ENCODE measurements at regions not wholly inside any gene's neighbourhood (a gene's known extent, or its start where the extent isn't known, plus 50 kb on each side); places are given as distances from the start of the nearest gene placed in this dataset.

- DNase-seq: no peak
Observed at GRCh38 chr2:64770137-64770780, 116.5 kb upstream of the SERTAD2 start.

GRCh38 chr2:64770781-64771334 is 117.1 kb upstream of the SERTAD2 start:
- no peak for DNase-seq

- DNase-seq: no peak
Observed at GRCh38 chr2:64771737-64772136, 118.0 kb upstream of the SERTAD2 start.

- DNase-seq: no peak
Observed at GRCh38 chr2:64773461-64774118, 119.9 kb upstream of the SERTAD2 start.

DNA sequence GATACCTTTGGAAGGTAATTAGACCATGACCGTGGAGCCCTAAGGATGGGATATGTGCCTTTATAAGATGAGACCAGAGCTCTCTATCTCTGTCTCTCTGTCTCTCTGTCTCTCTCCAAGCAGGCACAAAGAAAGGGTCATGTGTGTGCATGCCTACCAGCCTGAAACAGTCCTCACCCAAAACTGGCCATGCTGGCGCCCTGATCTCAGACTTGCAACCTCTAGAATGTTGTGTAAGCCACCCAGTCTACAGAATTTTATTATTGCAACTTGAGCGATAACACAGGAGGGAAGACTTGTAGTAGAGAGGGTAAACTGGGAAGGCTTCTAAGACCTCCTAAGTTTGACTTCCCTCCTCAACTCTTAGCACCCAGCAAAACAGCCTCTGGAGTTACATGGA is 124.1 kb upstream of the SERTAD2 start:
- no peak for DNase-seq

- no peak for DNase-seq
Observed at GRCh38 chr2:64779117-64779690, 125.5 kb upstream of the SERTAD2 start.

DNA sequence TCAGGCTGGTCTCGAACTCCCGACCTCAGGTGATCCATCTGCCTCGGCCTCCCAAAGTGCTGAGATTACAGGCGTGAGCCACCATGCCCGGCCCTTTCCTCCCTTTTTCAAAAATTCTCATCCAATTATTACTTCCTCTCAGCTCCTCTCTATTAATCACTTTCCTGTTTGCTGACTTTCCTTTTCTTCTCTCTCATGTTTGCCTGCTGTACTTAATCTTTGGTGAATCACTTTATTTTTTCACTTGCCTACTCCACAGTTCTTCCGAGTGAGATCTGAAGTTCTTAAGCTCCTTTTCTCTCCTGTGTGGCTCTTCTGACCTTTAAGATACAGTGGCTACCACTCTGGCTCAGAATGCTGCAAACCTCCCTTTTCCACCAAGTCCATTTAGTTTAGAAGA is 126.3 kb upstream of the SERTAD2 start:
- no peak for DNase-seq

DNA sequence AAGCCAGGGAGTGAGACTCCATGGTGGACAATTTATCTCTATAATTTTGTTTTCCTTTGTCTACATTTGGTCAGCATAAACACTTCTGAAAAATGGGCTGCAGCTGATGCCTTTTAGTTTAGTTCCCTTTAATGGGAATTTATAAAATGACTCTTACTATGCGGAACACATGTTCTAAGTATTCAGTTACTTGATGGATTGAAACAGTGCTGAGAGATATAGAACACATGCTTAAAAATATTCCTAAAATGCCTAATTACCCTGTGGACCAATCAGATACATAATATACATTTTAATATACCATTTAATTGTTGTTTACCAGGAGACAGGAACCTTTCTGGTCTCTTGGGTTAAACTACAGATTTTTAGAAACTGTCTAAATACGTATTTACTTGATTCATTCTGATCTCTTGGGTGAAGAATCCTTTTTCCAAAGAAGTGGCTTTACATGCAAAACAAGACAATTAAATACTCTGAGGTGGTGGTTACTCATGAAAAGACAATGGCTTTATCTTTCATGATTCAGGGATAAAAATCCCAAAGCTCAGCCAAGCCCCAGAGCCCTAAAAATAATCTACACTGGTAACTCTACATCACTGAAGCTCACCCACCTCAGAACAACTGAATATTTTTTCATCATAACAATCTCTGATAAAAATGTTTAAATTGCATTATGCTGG is 128.1 kb upstream of the SERTAD2 start:
- DNase-seq: no peak

- DNase-seq: no peak
Observed at GRCh38 chr2:64784168-64785061, 130.7 kb upstream of the SERTAD2 start.

GRCh38 chr2:64785245-64785644 is 131.5 kb upstream of the SERTAD2 start:
- no peak for DNase-seq

GRCh38 chr2:64786343-64787018 is 132.8 kb upstream of the SERTAD2 start:
- no peak for DNase-seq

GRCh38 chr2:64787019-64787365 is 133.3 kb upstream of the SERTAD2 start:
- DNase-seq: no peak

DNA sequence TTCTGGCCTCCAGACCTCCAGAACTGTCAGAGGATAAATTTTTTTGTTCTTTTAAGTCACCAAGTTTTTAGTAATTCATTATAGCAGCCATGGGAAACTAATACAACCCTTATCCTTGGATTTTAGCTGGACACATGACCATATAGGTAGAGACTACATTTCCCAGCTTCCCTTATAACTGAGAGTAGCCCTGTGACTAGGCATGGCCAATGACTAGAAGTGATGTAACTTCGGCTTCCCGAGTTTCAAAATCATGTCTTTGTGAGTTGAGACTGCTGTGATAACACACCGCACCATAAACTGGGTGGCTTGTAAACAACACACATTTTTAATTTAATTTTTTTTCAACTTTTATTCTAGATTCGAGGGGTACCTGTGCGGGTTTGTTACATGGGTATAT is 134.0 kb upstream of the SERTAD2 start:
- DNase-seq: no peak

DNA sequence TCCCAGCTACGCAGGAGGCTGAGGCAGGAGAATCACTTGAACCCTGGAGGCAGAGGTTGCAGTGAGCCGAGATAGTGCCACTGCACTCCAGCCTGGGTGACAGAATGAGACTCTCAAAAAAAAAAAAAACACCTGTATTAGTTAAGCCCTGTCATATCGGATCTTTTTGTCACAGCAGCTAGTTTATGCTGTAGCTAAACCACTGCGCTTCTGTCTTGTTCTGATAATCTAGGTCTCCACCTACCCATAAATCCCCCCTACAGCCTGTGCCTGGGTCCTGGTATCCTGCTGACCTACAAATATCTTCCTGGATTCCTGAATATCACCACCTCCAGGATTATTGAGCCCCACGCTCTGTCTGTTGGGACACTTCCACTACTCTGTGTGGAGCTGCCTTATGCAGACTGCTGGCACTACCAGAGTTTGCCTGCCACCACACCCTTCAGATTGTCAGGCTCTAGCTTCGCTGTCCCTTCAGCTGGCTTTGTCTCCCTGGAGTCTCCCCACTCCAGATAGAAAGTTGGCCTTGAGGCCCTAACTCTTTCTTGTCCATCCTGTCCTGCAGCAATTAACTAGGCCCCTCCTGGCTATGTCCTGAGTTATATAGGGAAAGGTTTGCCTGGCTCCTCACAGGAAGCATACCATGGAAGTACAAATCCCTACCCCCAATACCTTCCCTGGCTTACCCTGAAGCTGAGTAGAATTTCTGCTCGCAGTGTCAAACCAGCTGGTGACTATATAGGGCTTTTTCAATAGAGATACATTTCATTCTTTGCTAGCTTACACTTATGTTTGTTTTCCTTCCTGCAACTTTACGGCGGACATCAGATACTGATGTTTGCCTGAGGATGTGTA is 136.0 kb upstream of the SERTAD2 start:
- no peak for DNase-seq

DNA sequence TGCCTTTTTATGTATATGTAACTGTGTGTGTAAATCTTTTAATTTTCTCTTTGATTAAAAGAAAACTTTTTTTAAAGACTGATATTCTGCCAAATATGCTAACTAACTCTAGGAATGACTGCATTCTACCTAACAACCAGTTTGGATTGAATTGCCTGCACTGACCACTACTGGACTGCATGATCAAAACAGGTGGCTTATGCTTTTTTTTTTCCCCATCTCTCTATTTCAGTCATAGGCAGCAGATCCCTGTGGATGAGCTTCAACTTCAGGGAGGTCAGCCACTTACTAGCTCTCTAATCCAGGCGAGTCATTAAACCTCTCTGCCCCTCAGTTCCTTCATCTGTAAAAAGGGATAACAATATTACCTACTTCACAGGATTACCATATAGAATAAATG is 138.6 kb upstream of the SERTAD2 start:
- no peak for DNase-seq

GRCh38 chr2:64792995-64793639 is 139.4 kb upstream of the SERTAD2 start:
- no peak for DNase-seq

DNA sequence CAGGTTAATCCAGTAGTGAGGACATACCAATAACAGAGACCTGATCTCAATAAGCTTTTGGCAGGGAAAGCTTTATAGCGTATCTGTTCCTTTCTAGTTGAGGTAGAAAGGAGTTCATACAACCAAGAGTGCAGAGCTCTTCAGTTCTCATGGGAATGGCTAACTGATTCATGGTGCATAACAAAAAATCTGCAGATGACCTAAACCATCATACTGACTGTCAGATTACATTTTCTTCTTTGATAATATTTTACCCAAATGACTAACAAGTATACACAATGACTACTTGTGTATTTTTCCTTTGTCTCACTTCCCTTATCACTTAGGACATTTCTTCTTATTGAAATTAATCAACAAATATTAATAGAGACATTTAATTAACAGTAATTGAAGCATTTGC is 140.0 kb upstream of the SERTAD2 start:
- DNase-seq: no peak

- no peak for DNase-seq
Observed at GRCh38 chr2:64794426-64794995, 140.8 kb upstream of the SERTAD2 start.

DNA sequence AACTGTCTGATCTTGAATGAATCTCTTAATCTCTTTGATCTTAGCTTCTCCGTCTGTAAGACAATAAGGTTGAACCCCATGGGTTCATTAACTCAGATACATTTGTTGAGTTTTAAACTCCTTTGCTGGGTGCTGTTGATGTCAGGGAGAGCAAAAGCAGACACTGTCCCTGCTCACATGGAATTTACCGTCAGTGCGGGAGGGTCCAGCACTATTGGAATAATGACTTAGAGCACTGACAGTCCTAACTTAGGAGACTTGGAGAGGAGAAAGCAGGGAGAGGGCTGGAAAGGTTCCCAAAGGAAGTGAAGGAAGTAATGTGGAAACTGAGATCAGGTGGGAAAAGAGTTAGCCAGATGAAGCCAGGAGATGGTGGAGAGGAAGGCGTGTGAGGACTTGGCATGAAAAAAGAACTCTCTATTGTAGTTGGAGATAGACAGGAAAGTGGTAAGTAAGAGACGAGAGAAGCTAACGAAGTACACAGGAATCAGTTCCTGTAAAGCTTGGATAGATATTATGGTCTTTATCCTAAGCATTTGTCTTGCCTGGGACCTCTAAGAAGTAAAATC is 141.4 kb upstream of the SERTAD2 start:
- no peak for DNase-seq

DNA sequence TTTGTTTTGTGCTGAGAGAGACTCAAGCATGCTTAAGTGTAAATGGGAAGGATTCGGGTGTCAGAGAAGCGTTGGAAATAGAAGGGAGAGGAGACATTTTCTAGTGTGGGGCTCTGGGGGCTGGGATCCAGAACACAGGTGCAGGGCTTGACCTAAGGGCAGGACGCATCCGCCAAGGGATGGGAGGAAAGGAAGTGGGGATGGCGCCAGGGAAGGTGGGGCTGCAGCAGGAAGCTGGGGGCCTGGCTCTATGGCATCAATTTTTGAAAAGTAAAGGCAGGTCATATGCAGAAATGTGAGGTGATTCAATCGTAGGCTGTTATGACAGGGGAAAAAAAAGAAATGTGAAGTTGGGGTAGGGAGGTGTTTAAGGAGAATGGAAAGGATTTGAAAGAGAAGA is 143.2 kb upstream of the SERTAD2 start:
- no peak for DNase-seq

All from activated CD4-positive, alpha-beta T cell treated with anti-CD3 and anti-CD28 coated beads, Interleukin-2, amount 50 U/mL, for 1 hour (primary cell).